HUDEP-2 (cell line): ENCODE measurements at regions not wholly inside any gene's neighbourhood (a gene's known extent, or its start where the extent isn't known, plus 50 kb on each side); places are given as distances from the start of the nearest gene placed in this dataset.
"Not testable (repeated sequence)": the region's sequence is repeated elsewhere in the genome, so short reads cannot be mapped to it uniquely, and the experiment has no call there.

Experiments used
- DNase-seq, 76 experiments: peaks; one replicate each; lab custom pipeline; 2025; ENCODE audit not compliant: unreplicated experiment in 76 of 76; lab: John Stamatoyannopoulos, UW

GRCh38 chr20:39957911-39958310 lies 731.1 kb downstream of the MAFB start:
- not testable (repeated sequence) for DNase-seq

GRCh38 chr20:39954621-39955020 lies 734.4 kb downstream of the MAFB start:
- no peak for DNase-seq

- no peak for DNase-seq
Measured at GRCh38 chr20:39946931-39947330, 742.1 kb downstream of the MAFB start.

GRCh38 chr20:39946053-39946810 lies 742.8 kb downstream of the MAFB start:
- DNase-seq: no peak

GRCh38 chr20:39944861-39945260 lies 744.2 kb downstream of the MAFB start:
- DNase-seq: no peak

GRCh38 chr20:39943336-39943735 lies 745.7 kb downstream of the MAFB start:
- no peak for DNase-seq

GRCh38 chr20:39941245-39941644 lies 747.8 kb downstream of the MAFB start:
- no peak for DNase-seq

GRCh38 chr20:39939241-39939865 lies 749.7 kb downstream of the MAFB start:
- DNase-seq: no peak

GRCh38 chr20:39936401-39936800 lies 752.6 kb downstream of the MAFB start:
- DNase-seq: no peak

GRCh38 chr20:39935901-39936300 lies 753.1 kb downstream of the MAFB start:
- no peak for DNase-seq

- no peak for DNase-seq
Measured at GRCh38 chr20:39916236-39916765, 772.7 kb downstream of the MAFB start.

- no peak for DNase-seq
Measured at GRCh38 chr20:39913274-39913673, 775.8 kb downstream of the MAFB start.

GRCh38 chr20:39911497-39911896 lies 777.5 kb downstream of the MAFB start:
- no peak for DNase-seq

GRCh38 chr20:39910536-39910935 lies 778.5 kb downstream of the MAFB start:
- DNase-seq: no peak

- DNase-seq: peak in 1 of 76 experiments; percentile 0
Measured at GRCh38 chr20:39909447-39909846, 779.6 kb downstream of the MAFB start.

- no peak for DNase-seq
Measured at GRCh38 chr20:39904476-39905112, 784.4 kb downstream of the MAFB start.

GRCh38 chr20:39903806-39904465 lies 785.1 kb downstream of the MAFB start:
- DNase-seq: no peak

- no peak for DNase-seq
Measured at GRCh38 chr20:39899881-39900280, 789.2 kb downstream of the MAFB start.

GRCh38 chr20:39898467-39898852 lies 790.6 kb downstream of the MAFB start:
- no peak for DNase-seq

- DNase-seq: no peak
Measured at GRCh38 chr20:39897781-39898466, 791.1 kb downstream of the MAFB start.

- DNase-seq: no peak
Measured at GRCh38 chr20:39897058-39897457, 792.0 kb downstream of the MAFB start.
